ENCODE measurements at regions not wholly inside any gene's neighbourhood (a gene's known extent, or its start where the extent isn't known, plus 50 kb on each side); places are given as distances from the start of the nearest gene placed in this dataset.

- TF ChIP-seq NFYB (CRISPR knock-in tag; conservative IDR thresholded peaks at IDR 0.05; ENCODE audit: low read depth) (no peak), ELF4 (CRISPR knock-in tag; IDR thresholded peaks at IDR 0.05; ENCODE audit: low read depth) (no peak), E2F5 (CRISPR knock-in tag; IDR thresholded peaks at IDR 0.05) (no peak), IRF1 (CRISPR knock-in tag; IDR thresholded peaks at IDR 0.05) (no peak), NR2C2 (CRISPR knock-in tag; IDR thresholded peaks at IDR 0.05) (no peak), SP1 (CRISPR knock-in tag; conservative IDR thresholded peaks at IDR 0.05) (no peak), USF1 (CRISPR knock-in tag; IDR thresholded peaks at IDR 0.05) (no peak), ATF6 (CRISPR knock-in tag; IDR thresholded peaks at IDR 0.05) (no peak)
- TF ChIP-seq, protein P1, sequence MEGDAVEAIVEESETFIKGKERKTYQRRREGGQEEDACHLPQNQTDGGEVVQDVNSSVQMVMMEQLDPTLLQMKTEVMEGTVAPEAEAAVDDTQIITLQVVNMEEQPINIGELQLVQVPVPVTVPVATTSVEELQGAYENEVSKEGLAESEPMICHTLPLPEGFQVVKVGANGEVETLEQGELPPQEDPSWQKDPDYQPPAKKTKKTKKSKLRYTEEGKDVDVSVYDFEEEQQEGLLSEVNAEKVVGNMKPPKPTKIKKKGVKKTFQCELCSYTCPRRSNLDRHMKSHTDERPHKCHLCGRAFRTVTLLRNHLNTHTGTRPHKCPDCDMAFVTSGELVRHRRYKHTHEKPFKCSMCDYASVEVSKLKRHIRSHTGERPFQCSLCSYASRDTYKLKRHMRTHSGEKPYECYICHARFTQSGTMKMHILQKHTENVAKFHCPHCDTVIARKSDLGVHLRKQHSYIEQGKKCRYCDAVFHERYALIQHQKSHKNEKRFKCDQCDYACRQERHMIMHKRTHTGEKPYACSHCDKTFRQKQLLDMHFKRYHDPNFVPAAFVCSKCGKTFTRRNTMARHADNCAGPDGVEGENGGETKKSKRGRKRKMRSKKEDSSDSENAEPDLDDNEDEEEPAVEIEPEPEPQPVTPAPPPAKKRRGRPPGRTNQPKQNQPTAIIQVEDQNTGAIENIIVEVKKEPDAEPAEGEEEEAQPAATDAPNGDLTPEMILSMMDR (IDR thresholded peaks at IDR 0.05) = no peak
These were observed 211.2 kb upstream of the PODXL start for GRCh38 chr7:131767591-131767990.
